ENCODE measurements at regions not wholly inside any gene's neighbourhood (a gene's known extent, or its start where the extent isn't known, plus 50 kb on each side); places are given as distances from the start of the nearest gene placed in this dataset.
"Not testable (repeated sequence)": the region's sequence is repeated elsewhere in the genome, so short reads cannot be mapped to it uniquely, and the experiment has no call there.

- H3K4me3 ChIP-seq, result no peak overlapping the region
- no peak overlapping the region for H3K9ac ChIP-seq (ENCODE audit: insufficient read length)
- TF ChIP-seq EZH2 (IDR thresholded peaks at IDR 0.05), result no peak
- TF ChIP-seq POLR2AphosphoS5 (IDR thresholded peaks at IDR 0.05; ENCODE audit: borderline replicate concordance, low read depth, low read length), result no peak
- TF ChIP-seq FOXP2 (optimal IDR thresholded peaks at IDR 0.05; ENCODE audit: control extremely low read depth, extremely low read length, insufficient read depth), result no peak
- DNase-seq (ENCODE audit: low read depth, low spot score), result no peak
- H3K36me3 ChIP-seq (ENCODE audit: insufficient read depth, low read length), result no peaks in the 10 kb centered on the region
- H3K27ac ChIP-seq, result no peak overlapping the region
- H3K9me3 ChIP-seq (ENCODE audit: low read depth, low read length), result no peaks in the 10 kb centered on the region
Measured at GRCh38 chr6:137390334-137390733, 103.9 kb downstream of the OLIG3 start.

GRCh38 chr6:137389150-137389704 lies 105.0 kb downstream of the OLIG3 start:
- Histone ChIP-seq H3K4me3 (no peak overlapping the region), H3K9me3 (ENCODE audit: low read depth, low read length) (no peaks in the 10 kb centered on the region), H3K36me3 (ENCODE audit: insufficient read depth, low read length) (no peaks in the 10 kb centered on the region), H3K27ac (no peak overlapping the region), H3K9ac (ENCODE audit: insufficient read length) (no peak overlapping the region)
- TF ChIP-seq EZH2 (IDR thresholded peaks at IDR 0.05), result no peak
- TF ChIP-seq POLR2AphosphoS5 (IDR thresholded peaks at IDR 0.05; ENCODE audit: borderline replicate concordance, low read depth, low read length), result no peak
- no peak for TF ChIP-seq FOXP2 (optimal IDR thresholded peaks at IDR 0.05; ENCODE audit: control extremely low read depth, extremely low read length, insufficient read depth)
- DNase-seq (ENCODE audit: low read depth, low spot score), result peak; percentile 35

- no peak overlapping the region for H3K9ac ChIP-seq (ENCODE audit: insufficient read length)
Measured at GRCh38 chr6:137387096-137387764, 107.0 kb downstream of the OLIG3 start.

GRCh38 chr6:137383287-137383686 lies 110.9 kb downstream of the OLIG3 start:
- not testable (repeated sequence) for H3K9me3 ChIP-seq (ENCODE audit: low read depth, low read length); H3K9ac ChIP-seq (ENCODE audit: insufficient read length); H3K36me3 ChIP-seq (ENCODE audit: insufficient read depth, low read length); H3K4me3 ChIP-seq; DNase-seq (ENCODE audit: low read depth, low spot score); H3K27ac ChIP-seq

More at GRCh38 chr6:137387096-137387764, 107.0 kb downstream of the OLIG3 start:
- H3K9me3 ChIP-seq (ENCODE audit: low read depth, low read length), result no peaks in the 10 kb centered on the region
- TF ChIP-seq EZH2 (IDR thresholded peaks at IDR 0.05), result no peak
- TF ChIP-seq POLR2AphosphoS5 (IDR thresholded peaks at IDR 0.05; ENCODE audit: borderline replicate concordance, low read depth, low read length), result no peak
- TF ChIP-seq FOXP2 (optimal IDR thresholded peaks at IDR 0.05; ENCODE audit: control extremely low read depth, extremely low read length, insufficient read depth), result no peak
- no peak overlapping the region for H3K27ac ChIP-seq
- no peak overlapping the region for H3K4me3 ChIP-seq
- DNase-seq (ENCODE audit: low read depth, low spot score), result no peak
- H3K36me3 ChIP-seq (ENCODE audit: insufficient read depth, low read length), result no peaks in the 10 kb centered on the region

GRCh38 chr6:137378090-137378369 lies 116.2 kb downstream of the OLIG3 start:
- no peak for TF ChIP-seq POLR2AphosphoS5 (IDR thresholded peaks at IDR 0.05; ENCODE audit: borderline replicate concordance, low read depth, low read length)
- no peak for TF ChIP-seq FOXP2 (optimal IDR thresholded peaks at IDR 0.05; ENCODE audit: control extremely low read depth, extremely low read length, insufficient read depth)
- TF ChIP-seq EZH2 (IDR thresholded peaks at IDR 0.05), result no peak

GRCh38 chr6:137373296-137373695 lies 120.9 kb downstream of the OLIG3 start:
- Histone ChIP-seq H3K4me3 (no peak overlapping the region), H3K27ac (no peak overlapping the region), H3K36me3 (ENCODE audit: insufficient read depth, low read length) (no peaks in the 10 kb centered on the region), H3K9ac (ENCODE audit: insufficient read length) (no peak overlapping the region), H3K9me3 (ENCODE audit: low read depth, low read length) (no peaks in the 10 kb centered on the region)
- DNase-seq (ENCODE audit: low read depth, low spot score), result no peak
- TF ChIP-seq POLR2AphosphoS5 (IDR thresholded peaks at IDR 0.05; ENCODE audit: borderline replicate concordance, low read depth, low read length), result no peak
- no peak for TF ChIP-seq EZH2 (IDR thresholded peaks at IDR 0.05)
- no peak for TF ChIP-seq FOXP2 (optimal IDR thresholded peaks at IDR 0.05; ENCODE audit: control extremely low read depth, extremely low read length, insufficient read depth)

More at GRCh38 chr6:137378090-137378369, 116.2 kb downstream of the OLIG3 start:
- Histone ChIP-seq H3K27ac (no peak overlapping the region), H3K9me3 (ENCODE audit: low read depth, low read length) (peaks cover 5% of the 10 kb centered on the region; the same call in 1 of the 2 replicates), H3K4me3 (no peak overlapping the region), H3K36me3 (ENCODE audit: insufficient read depth, low read length) (no peaks in the 10 kb centered on the region), H3K9ac (ENCODE audit: insufficient read length) (no peak overlapping the region)
- no peak for DNase-seq (ENCODE audit: low read depth, low spot score)

GRCh38 chr6:137372532-137372931 lies 121.7 kb downstream of the OLIG3 start:
- no peaks in the 10 kb centered on the region for H3K9me3 ChIP-seq (ENCODE audit: low read depth, low read length)
- no peak overlapping the region for H3K9ac ChIP-seq (ENCODE audit: insufficient read length)
- TF ChIP-seq EZH2 (IDR thresholded peaks at IDR 0.05) (no peak), POLR2AphosphoS5 (IDR thresholded peaks at IDR 0.05; ENCODE audit: borderline replicate concordance, low read depth, low read length) (no peak), FOXP2 (optimal IDR thresholded peaks at IDR 0.05; ENCODE audit: control extremely low read depth, extremely low read length, insufficient read depth) (no peak)
- H3K36me3 ChIP-seq (ENCODE audit: insufficient read depth, low read length), result no peaks in the 10 kb centered on the region
- no peak overlapping the region for H3K4me3 ChIP-seq
- no peak for DNase-seq (ENCODE audit: low read depth, low spot score)
- no peak overlapping the region for H3K27ac ChIP-seq

GRCh38 chr6:137371634-137372016 lies 122.6 kb downstream of the OLIG3 start:
- Histone ChIP-seq H3K36me3 (ENCODE audit: insufficient read depth, low read length) (no peaks in the 10 kb centered on the region), H3K27ac (no peak overlapping the region), H3K4me3 (no peak overlapping the region), H3K9ac (ENCODE audit: insufficient read length) (no peak overlapping the region), H3K9me3 (ENCODE audit: low read depth, low read length) (no peaks in the 10 kb centered on the region)
- TF ChIP-seq EZH2 (IDR thresholded peaks at IDR 0.05) (no peak), FOXP2 (optimal IDR thresholded peaks at IDR 0.05; ENCODE audit: control extremely low read depth, extremely low read length, insufficient read depth) (no peak), POLR2AphosphoS5 (IDR thresholded peaks at IDR 0.05; ENCODE audit: borderline replicate concordance, low read depth, low read length) (no peak)
- no peak for DNase-seq (ENCODE audit: low read depth, low spot score)
